Middle frontal gyrus (tissue), 1 donor: ENCODE measurements at regions not wholly inside any gene's neighbourhood (a gene's known extent, or its start where the extent isn't known, plus 50 kb on each side); places are given as distances from the start of the nearest gene placed in this dataset.

Experiments
- DNase-seq: peaks from one replicate; pipeline ENCODE4 v3.0.0-alpha.2; 2015; ENCODE audit warnings: low spot score; ENCODE audit errors: extremely low spot score

DNA sequence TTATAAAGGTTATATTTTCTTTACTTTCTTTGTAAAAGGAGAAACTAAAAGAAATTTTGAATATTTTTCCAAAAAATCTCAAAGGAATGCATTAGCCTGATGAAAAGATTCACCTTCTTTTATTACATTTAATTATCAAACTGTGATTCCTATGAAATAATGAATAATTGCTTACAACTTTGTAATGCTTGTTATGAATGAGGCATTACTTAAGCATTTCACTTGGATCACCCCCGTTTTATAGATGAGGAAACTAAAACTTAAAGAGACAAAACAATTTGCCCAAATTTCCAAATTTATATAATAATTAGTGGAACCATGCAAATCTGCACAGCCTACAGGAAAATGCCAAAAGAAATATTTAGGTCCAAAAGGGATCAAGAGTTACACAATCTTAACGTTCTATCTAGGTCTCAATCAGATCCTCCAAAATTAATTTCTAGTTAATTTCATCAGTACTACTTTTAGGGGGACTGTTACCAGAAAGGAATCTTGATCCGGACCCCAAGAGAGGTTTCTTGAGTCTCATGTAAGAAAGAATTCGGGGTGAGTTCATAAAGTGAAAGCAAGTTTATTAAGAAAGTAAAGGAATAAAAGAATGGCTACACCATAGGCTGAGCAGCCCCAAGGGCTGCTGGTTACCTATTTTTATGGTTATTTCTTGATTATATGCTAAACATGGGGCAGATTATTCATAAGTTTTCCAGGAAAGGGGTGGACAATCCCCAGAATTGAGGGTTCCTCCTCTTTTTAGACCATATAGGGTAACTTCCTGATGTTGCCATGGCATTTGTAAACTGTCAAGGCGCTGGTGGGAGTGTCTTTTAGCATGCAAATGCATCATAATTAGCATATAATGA lies 288.0 kb downstream of the ADGB start:
- no peak for DNase-seq

- no peak for DNase-seq
Measured at GRCh38 chr6:146887447-146888077, 288.8 kb downstream of the ADGB start.

GRCh38 chr6:146889303-146889702 lies 290.5 kb downstream of the ADGB start:
- DNase-seq: no peak

GRCh38 chr6:146890172-146890571 lies 291.4 kb downstream of the ADGB start:
- DNase-seq: no peak

GRCh38 chr6:146890644-146891434 lies 292.1 kb downstream of the ADGB start:
- no peak for DNase-seq

- no peak for DNase-seq
Measured at GRCh38 chr6:146891615-146892265, 293.0 kb downstream of the ADGB start.

GRCh38 chr6:146892283-146892612 lies 293.5 kb downstream of the ADGB start:
- no peak for DNase-seq

DNA sequence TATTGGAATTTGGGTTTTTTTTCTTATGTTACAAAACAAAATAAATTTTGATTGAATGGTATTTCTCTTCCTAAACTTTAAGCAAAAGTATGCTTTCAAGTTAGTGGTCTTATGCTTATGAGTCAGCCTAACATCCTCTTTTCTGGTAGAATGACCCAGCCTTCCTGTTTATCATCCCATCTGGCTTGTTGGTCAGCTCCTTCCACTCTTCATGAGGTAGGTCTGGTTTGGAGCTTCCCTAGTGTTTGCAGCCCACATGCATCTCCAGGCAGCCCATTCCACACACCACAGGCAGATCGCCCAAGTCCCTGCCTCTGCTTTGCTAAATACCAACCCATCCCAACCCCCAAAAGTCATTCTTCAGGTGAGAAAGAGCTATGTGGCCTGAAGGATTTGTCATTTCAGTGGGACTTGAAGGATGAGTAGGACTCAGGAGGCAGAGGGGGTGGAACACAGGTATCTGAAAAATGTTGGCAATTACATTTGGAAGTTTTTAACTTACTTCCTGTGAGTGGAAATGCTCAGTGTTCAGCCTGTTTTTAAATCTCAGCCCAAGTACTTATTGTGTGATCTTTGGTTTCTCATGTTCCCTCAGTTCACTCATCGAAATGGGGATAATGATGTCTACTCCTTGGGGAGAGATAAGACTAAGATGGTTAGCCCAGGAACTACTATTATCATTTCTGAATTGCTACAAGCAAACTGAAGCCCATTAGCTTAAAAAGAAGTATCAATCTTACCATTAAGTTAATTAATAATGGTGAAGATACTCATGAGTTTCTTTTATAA lies 294.0 kb downstream of the ADGB start:
- DNase-seq: no peak

DNA sequence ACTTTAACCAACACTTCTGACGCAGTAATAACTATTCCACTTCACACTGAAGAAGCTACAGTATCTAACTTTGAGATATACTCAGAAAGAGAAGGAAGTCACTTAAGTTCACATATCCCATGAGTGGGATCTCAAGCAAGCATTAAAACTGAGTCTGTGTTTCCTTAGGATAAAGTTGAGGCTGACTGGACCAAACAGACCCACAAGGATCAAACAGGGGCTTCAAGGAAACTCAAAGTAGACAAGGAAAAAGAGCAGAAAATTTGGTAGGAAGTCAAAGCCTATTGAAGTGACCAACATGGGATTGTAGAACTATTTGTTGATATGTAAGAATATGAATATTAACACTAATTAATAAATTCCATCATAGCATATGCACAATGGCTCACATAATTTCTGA lies 294.9 kb downstream of the ADGB start:
- DNase-seq: no peak

DNA sequence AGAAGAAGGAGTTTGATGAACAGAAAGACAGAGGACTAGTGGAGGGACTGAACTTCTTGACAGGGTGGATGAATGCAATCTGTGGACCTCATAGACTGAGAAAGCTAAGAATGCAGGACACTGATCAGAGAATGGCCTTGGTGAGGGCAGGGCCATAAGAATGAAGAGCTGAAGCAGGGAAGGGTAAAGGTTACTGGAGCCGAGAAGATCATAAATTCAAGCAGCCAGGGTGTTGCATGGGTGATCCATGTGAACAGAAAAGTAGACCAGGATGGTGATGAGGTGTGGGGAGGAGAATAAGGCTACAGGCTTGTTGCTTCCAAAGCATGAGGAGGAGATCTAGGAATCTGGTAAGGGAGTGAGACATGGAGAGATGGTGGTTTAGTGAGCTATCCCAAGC lies 295.9 kb downstream of the ADGB start:
- DNase-seq: no peak

- no peak for DNase-seq
Measured at GRCh38 chr6:146895101-146895771, 296.5 kb downstream of the ADGB start.

- DNase-seq: no peak
Measured at GRCh38 chr6:146895772-146896061, 296.9 kb downstream of the ADGB start.

- no peak for DNase-seq
Measured at GRCh38 chr6:146896062-146896813, 297.5 kb downstream of the ADGB start.

DNA sequence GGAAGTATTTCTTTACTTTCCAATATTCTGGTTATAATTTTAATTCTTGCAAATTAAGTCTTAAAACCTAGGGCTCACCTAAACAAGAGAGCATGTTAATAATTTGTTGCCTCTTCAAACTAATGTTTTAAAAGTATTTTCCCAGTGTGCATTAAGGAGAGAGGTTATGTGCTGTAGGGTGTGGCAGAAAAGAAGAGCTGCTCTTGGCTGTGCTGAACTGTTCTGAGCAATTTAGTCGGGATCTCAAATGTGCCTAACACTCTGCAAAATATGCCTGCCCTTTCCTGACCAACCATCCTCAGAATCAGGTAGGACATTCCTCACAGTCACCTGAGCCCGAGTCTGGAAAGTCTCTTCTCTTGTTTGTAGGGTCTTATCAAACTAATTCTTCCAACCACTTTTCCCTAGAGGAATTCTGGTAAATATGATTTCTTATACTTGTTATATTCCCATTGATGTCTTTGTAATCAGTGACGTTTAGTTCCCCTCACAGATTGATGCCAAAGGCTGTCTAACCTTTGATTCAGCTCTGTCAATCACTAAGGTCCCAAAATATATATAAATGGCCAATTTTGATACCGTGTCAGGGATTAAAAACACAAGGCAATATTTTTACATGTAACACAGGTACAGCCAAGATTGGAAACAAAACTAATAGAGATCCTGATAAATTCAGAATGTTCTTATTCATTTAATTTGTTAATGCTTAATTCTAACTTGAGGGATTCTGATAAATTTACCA lies 298.4 kb downstream of the ADGB start:
- DNase-seq: no peak

DNA sequence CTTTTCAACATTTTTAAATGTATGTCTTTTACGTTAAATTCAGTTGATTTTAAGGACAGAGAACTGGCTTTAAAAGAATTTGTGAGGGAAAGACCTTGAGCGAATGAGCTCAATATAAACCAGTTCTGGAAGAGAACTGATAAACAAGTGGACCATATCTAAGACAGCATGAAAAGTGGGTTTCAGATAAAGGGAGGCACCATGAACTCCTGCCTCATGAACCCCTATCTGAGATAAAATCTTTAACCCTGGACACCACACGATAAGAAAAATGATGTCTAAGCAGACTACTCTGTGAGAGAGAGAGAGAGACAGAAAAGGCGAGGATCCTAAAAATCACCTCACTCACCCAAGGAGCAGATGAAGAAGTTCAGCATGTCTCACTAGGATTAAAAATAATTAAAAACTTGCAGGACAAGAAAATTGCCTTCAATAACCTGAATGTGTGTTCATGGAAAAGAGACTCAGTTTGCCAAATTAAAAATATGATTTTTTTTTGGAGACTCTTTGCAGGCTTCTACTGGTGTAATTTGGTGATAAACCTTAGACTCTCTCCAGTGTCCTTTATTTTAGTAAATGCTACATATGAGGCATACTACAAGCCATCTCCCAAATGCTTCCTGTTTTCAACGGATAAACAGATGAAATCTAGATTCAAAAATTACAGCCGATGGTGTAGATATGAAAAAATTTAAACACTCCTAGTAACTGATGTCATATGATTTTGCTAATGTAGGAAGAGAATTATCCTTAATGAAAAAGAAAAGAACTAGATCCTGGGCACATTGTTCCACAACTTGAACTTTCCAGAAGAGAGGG lies 299.5 kb downstream of the ADGB start:
- DNase-seq: no peak

GRCh38 chr6:146898888-146899227 lies 300.1 kb downstream of the ADGB start:
- no peak for DNase-seq

DNA sequence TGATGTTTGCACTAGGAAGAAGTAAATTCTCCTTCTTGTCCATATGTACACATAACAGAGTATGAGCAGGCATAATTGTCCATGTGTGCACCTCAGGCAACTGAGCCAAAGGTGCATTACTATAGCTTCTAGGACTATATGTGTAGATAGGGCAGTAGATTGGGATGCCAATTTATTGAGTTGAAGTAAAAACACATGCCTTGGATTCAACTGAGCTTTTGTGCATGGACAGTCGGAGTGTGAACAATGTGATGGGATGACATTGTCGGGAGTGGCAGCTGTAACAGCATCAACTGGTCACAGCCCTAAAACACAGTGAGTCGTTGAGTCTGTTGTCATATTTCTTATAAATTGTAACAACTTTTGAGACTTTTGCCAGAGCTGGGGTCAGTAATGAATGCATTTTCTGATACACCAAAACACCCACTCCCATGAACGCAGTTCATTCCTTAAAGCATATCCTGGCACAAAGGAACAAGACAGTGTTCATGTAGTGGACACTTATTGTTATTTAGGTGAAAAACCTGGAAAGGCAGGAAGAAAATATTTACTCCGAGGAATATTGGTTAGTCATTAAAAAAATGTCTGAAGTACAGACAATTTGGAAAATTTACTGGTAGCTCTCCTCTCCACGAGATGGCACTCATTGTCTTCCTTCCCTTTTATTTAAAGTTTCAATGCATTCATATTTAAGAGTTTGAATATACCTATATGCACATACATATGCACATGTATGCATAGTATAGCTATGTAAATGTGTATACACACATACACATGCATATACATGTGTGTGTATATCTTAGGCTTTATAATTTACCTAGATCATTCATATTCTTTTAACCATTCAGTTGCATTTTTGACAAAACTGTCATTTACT lies 302.0 kb upstream of the STXBP5 start:
- DNase-seq: no peak
